Keratinocyte (primary cell): ENCODE measurements at regions not wholly inside any gene's neighbourhood (a gene's known extent, or its start where the extent isn't known, plus 50 kb on each side); places are given as distances from the start of the nearest gene placed in this dataset.

Experiments used
- DNase-seq: peaks from one replicate; pipeline ENCODE4 v3.0.0-alpha.2; 2011; ENCODE audit warnings: low read depth, missing footprints, low spot score
- FAIRE-seq: peaks from 2 replicates; lab custom pipeline; 2011; peaks lifted over from hg19 to GRCh38; lab: Jason Lieb, UNC
- H2AFZ ChIP-seq: 2 replicates; pipeline ENCODE4 v1.6.0; 2012; ENCODE audit warnings: low read length, control low read depth, inconsistent platforms; ENCODE audit not compliant: control insufficient read depth
- H3K27ac ChIP-seq: 2 replicates; pipeline ENCODE4 v1.5.1; 2011; ENCODE audit warnings: low read length; ENCODE audit not compliant: control insufficient read depth, insufficient read depth
- H3K27me3 ChIP-seq: 3 replicates; pipeline ENCODE4 v1.6.0; 2011; ENCODE audit warnings: low read length; ENCODE audit not compliant: control insufficient read depth, insufficient read depth; ENCODE audit errors: extremely low read depth
- H3K36me3 ChIP-seq, 2 experiments: 2 replicates in 1 of 2; 3 replicates in 1 of 2; pipeline ENCODE4 v1.5.1; 2011; ENCODE audit warnings: low read length in 2 of 2, mild to moderate bottlenecking in 1 of 2; ENCODE audit not compliant: control insufficient read depth in 2 of 2, insufficient read depth in 2 of 2; ENCODE audit errors: extremely low read depth in 1 of 2
- H3K4me1 ChIP-seq: 3 replicates; pipeline ENCODE4 v1.5.1; 2011; ENCODE audit warnings: low read length; ENCODE audit not compliant: control insufficient read depth, insufficient read depth; ENCODE audit errors: extremely low read depth
- H3K4me2 ChIP-seq: 3 replicates; pipeline ENCODE4 v1.6.0; 2011; ENCODE audit warnings: low read depth, low read length; ENCODE audit not compliant: control insufficient read depth, insufficient read depth; ENCODE audit errors: extremely low read depth
- H3K4me3 ChIP-seq, 3 experiments: fragments of 200-600 bp in 1 of 3; sonication (generic) in 1 of 3; 2 replicates in 2 of 3; 3 replicates in 1 of 3; pipeline ENCODE4 v1.5.1; 2011 to 2016; ENCODE audit warnings: low read length in 3 of 3, mild to moderate bottlenecking in 3 of 3, control low read depth in 2 of 3, inconsistent platforms in 1 of 3, low read depth in 1 of 3, mixed read lengths in 1 of 3, mixed run types in 1 of 3, moderate library complexity in 1 of 3; ENCODE audit not compliant: control insufficient read depth in 2 of 3, insufficient read depth in 2 of 3; ENCODE audit errors: extremely low read depth in 1 of 3
- H3K79me2 ChIP-seq: 2 replicates; pipeline ENCODE4 v1.6.0; 2012; ENCODE audit warnings: low read length; ENCODE audit not compliant: control insufficient read depth, insufficient read depth
- H3K9ac ChIP-seq: 3 replicates; pipeline ENCODE4 v1.6.0; 2011; ENCODE audit warnings: low read length; ENCODE audit not compliant: control insufficient read depth, insufficient read depth; ENCODE audit errors: extremely low read depth
- H3K9me1 ChIP-seq: 3 replicates; pipeline ENCODE4 v1.6.0; 2011; ENCODE audit warnings: low read length; ENCODE audit not compliant: control insufficient read depth, insufficient read depth; ENCODE audit errors: extremely low read depth
- H3K9me3 ChIP-seq: 2 replicates; pipeline ENCODE4 v1.5.1; 2012; ENCODE audit warnings: low read depth, low read length; ENCODE audit not compliant: control insufficient read depth
- H4K20me1 ChIP-seq: 3 replicates; pipeline ENCODE4 v1.6.0; 2011; ENCODE audit warnings: low read length; ENCODE audit not compliant: control insufficient read depth, insufficient read depth; ENCODE audit errors: extremely low read depth
- EZH2 ChIP-seq: IDR thresholded peaks from one replicate; pipeline ENCODE4 v1.6.1; 2012; ENCODE audit warnings: inconsistent platforms, mild to moderate bottlenecking, low read length, moderate library complexity
- dilution Hi-C: fragments of 300-500 bp; cut with MboI; formaldehyde crosslinking; loops from one replicate; pipeline ENCODE4 v1.7.0; 2020; ENCODE audit warnings: low sequenced_read_pairs; ENCODE audit not compliant: extremely low pct_ligation_motif_present
- TF ChIP-seq, protein P1 (sequence below), 3 experiments: IDR thresholded peaks in 1 of 3; conservative IDR thresholded peaks in 1 of 3; optimal IDR thresholded peaks in 1 of 3; 2 replicates in 2 of 3; 3 replicates in 1 of 3; pipeline versions ENCODE3 to v1.5.1; 2011; ENCODE audit warnings: low read length in 3 of 3, mild to moderate bottlenecking in 3 of 3, moderate library complexity in 2 of 3, control low read depth in 1 of 3, inconsistent platforms in 1 of 3; ENCODE audit not compliant: insufficient read depth in 2 of 3; ENCODE audit errors: extremely low read depth in 1 of 3

DNA sequence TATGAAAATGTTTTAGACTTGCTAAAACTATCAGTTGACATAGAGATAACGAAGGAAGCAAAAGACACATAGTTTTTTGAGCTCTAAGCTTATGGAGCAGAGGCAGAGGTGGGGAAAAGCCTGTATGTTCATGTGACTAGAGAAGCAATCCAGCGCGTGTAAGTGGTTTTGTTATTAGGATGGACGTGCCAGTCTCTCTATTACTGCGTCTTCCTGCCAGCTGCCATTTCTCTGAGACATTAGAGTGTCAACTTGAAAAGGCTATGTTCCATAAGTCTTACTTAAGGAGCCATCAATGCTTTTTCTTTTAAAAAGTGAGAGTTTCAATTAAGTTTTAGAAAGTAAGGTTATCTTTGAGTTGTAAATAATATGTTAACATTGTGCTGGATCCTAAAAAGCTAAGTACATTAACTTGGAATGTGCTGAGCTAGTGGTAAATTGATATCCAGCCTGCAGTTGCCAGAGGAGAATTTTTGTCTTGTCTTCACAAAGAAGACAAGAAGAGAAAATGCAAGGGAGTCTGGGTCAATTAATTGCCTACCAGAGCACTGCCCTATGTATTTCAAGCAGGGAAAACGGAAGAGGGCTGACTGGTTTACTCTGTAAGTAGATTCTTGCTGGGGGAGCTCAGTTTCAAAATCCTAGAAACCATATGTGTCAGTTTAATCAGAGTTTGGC is 161.8 kb upstream of the B3GALT2 start:
- Histone ChIP-seq H4K20me1 (no peaks in the 10 kb centered on the region), H3K4me1 (no peaks in the 10 kb centered on the region), H2AFZ (peak overlapping the region; percentile 74), H3K9ac (no peak overlapping the region), H3K36me3 (no peaks in the 10 kb centered on the region), H3K27me3 (no peaks in the 10 kb centered on the region), H3K9me1 (no peaks in the 10 kb centered on the region), H3K79me2 (no peaks in the 10 kb centered on the region), H3K4me2 (no peak overlapping the region), H3K27ac (no peak overlapping the region), H3K9me3 (no peaks in the 10 kb centered on the region), H3K4me3 (no peak overlapping the region)
- FAIRE-seq (no peak), DNase-seq (no peak)
- dilution Hi-C loops = no loop called here
- TF ChIP-seq, protein P1, sequence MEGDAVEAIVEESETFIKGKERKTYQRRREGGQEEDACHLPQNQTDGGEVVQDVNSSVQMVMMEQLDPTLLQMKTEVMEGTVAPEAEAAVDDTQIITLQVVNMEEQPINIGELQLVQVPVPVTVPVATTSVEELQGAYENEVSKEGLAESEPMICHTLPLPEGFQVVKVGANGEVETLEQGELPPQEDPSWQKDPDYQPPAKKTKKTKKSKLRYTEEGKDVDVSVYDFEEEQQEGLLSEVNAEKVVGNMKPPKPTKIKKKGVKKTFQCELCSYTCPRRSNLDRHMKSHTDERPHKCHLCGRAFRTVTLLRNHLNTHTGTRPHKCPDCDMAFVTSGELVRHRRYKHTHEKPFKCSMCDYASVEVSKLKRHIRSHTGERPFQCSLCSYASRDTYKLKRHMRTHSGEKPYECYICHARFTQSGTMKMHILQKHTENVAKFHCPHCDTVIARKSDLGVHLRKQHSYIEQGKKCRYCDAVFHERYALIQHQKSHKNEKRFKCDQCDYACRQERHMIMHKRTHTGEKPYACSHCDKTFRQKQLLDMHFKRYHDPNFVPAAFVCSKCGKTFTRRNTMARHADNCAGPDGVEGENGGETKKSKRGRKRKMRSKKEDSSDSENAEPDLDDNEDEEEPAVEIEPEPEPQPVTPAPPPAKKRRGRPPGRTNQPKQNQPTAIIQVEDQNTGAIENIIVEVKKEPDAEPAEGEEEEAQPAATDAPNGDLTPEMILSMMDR (optimal IDR thresholded peaks at IDR 0.05 in 1 of 3, IDR thresholded peaks at IDR 0.05 in 1 of 3, conservative IDR thresholded peaks at IDR 0.05 in 1 of 3; ENCODE audit: extremely low read depth in 1 of 3, insufficient read depth in 2 of 3, low read length in 3 of 3) = no peak
- no peak for TF ChIP-seq EZH2

DNA sequence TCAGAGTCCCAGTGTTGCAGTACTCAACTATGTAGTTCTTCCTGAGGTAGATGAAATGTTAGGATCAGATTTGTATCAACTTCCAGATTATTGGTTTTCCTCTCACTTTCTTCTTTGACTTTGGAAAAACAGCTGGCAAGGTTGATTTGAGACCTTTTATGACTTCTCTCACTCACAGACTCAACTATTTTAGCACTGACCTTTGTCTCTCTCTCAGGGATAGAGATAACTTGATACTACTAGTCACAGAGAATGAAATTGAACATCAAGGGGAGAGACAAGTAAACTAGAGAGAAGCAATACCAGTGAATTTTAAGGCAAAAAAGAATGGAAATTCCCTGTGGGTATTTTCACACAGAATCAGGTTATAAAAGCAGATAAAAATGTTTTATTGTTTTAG is 159.7 kb upstream of the B3GALT2 start:
- Histone ChIP-seq H3K9me1 (no peaks in the 10 kb centered on the region), H3K4me2 (no peak overlapping the region)
- dilution Hi-C loops = no loop called here

More for the DNA sequence above, 159.7 kb upstream of the B3GALT2 start:
- FAIRE-seq (no peak), DNase-seq (no peak)
- Histone ChIP-seq H3K9ac (no peak overlapping the region), H3K4me1 (no peaks in the 10 kb centered on the region), H2AFZ (no peak overlapping the region), H4K20me1 (no peaks in the 10 kb centered on the region), H3K36me3 (no peaks in the 10 kb centered on the region), H3K9me3 (no peaks in the 10 kb centered on the region), H3K27me3 (no peaks in the 10 kb centered on the region), H3K27ac (no peak overlapping the region), H3K4me3 (no peak overlapping the region), H3K79me2 (no peaks in the 10 kb centered on the region)
- TF ChIP-seq, protein P1 (optimal IDR thresholded peaks at IDR 0.05 in 1 of 3, IDR thresholded peaks at IDR 0.05 in 1 of 3, conservative IDR thresholded peaks at IDR 0.05 in 1 of 3; ENCODE audit: extremely low read depth in 1 of 3, insufficient read depth in 2 of 3, low read length in 3 of 3) = no peak
- no peak for TF ChIP-seq EZH2
